A549 (cell line): ENCODE measurements at regions not wholly inside any gene's neighbourhood (a gene's known extent, or its start where the extent isn't known, plus 50 kb on each side); places are given as distances from the start of the nearest gene placed in this dataset.

Experiments used
- CBX2 ChIP-seq: fragments of 200-600 bp; sonication (generic); IDR thresholded peaks from 2 replicates; pipeline ENCODE4 v1.6.1; 2016; ENCODE audit warnings: low read depth, mild to moderate bottlenecking, borderline replicate concordance
- CEBPB ChIP-seq, 2 experiments: fragments of >200 bp in 1 of 2; sonication (Bioruptor Twin) in 1 of 2; formaldehyde crosslinking in 1 of 2; IDR thresholded peaks; 2 replicates each; pipeline ENCODE4 v1.6.1; 2012 to 2016
- CTCF ChIP-seq: fragments of >200 bp; sonication (Bioruptor Twin); formaldehyde crosslinking; IDR thresholded peaks from 3 replicates; pipeline ENCODE4 v1.5.1; 2016
- EP300 ChIP-seq, 2 experiments: fragments of >200 bp; sonication (Bioruptor Twin); formaldehyde crosslinking; IDR thresholded peaks; 2 replicates in 1 of 2; 3 replicates in 1 of 2; pipeline ENCODE4 v1.6.1; 2016 to 2017
- FOXS1 ChIP-seq: fragments of 250-450 bp; sonication (Bioruptor Pico); IDR thresholded peaks from 2 replicates; pipeline ENCODE4 v1.5.0; 2020; ENCODE audit warnings: mild to moderate bottlenecking, moderate library complexity
- JUN ChIP-seq, 2 experiments: fragments of >200 bp; sonication (Bioruptor Twin); formaldehyde crosslinking; IDR thresholded peaks; 2 replicates in 1 of 2; 3 replicates in 1 of 2; pipeline ENCODE4 v1.6.1; 2016 to 2017
- KDM1A ChIP-seq: fragments of 200-600 bp; sonication (generic); IDR thresholded peaks from 2 replicates; pipeline ENCODE4 v1.6.1; 2016; ENCODE audit warnings: low read depth, mild to moderate bottlenecking
- MYC ChIP-seq: IDR thresholded peaks from 2 replicates; pipeline ENCODE4 v1.6.1; 2012; ENCODE audit warnings: mild to moderate bottlenecking, inconsistent platforms, low read length, improper control_type of control experiment, borderline replicate concordance
- POLR2A ChIP-seq: IDR thresholded peaks from 2 replicates; pipeline ENCODE4 v1.6.1; 2012; ENCODE audit warnings: mild to moderate bottlenecking, low read length
- POLR2AphosphoS2 ChIP-seq: conservative IDR thresholded peaks from 2 replicates; pipeline ENCODE4 v1.6.1; 2012; ENCODE audit warnings: low read length, improper control_type of control experiment, inconsistent platforms
- RAD21 ChIP-seq, 2 experiments: fragments of >200 bp in 1 of 2; sonication (Bioruptor Twin) in 1 of 2; formaldehyde crosslinking in 1 of 2; IDR thresholded peaks in 1 of 2; conservative IDR thresholded peaks in 1 of 2; 2 replicates in 1 of 2; 3 replicates in 1 of 2; pipeline ENCODE4 v1.6.1; 2012 to 2018; ENCODE audit warnings: inconsistent platforms in 1 of 2
- ZC3H11A ChIP-seq: fragments of 450-650 bp; IDR thresholded peaks from 2 replicates; pipeline ENCODE4 v1.6.1; 2014; ENCODE audit warnings: antibody characterized with exemption, mild to moderate bottlenecking
- TF ChIP-seq, protein P1 (sequence below): fragments of 200-600 bp; sonication (generic); IDR thresholded peaks from 2 replicates; pipeline ENCODE4 v1.6.1; 2016; ENCODE audit warnings: antibody characterized with exemption, mild to moderate bottlenecking, moderate library complexity
- TF ChIP-seq, protein P2 (sequence below): IDR thresholded peaks from 2 replicates; pipeline ENCODE4 v1.6.1; 2012

DNA sequence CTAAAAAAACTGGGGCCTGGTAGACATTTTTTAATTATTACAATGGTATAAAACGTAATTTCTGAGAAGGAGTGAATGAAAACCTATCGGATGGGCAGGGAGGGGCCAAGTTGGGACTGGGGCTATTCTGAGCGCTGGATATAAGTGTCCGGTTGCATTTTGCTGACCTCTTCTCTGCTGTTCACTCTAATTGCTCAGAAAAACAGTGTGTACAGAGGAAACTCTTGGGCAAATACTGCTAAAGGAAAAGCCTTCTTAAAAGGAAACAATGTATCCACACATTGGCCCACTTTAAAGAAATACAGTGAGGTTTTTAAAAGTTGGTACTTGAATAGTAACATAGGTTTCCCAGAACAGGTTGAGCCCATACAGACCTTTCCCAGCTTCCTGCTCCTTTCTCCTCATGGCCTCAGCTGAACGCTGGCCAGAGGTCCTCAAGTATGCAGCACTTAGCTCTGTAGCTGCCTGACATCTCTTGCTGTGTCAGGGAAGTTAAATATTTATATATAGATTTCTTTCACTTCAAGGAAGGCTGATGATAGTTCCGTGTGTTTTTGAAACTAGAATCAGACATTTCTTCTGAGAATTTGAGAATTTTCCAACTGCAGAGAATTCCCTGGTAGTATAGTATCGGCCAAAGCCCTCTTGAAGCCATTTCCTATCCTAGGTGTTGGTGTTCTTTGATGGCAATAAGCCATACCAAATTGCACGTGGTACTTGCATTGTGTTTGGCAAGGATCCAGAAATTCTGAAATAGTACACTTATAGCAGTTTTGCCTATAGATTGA lies 97.1 kb upstream of the SLC4A4 start:
- TF ChIP-seq CTCF = no peak
- TF ChIP-seq JUN (IDR thresholded peaks at IDR 0.05) = no peak
- no peak for TF ChIP-seq POLR2A
- no peak for TF ChIP-seq CEBPB (IDR thresholded peaks at IDR 0.05)
- no peak for TF ChIP-seq ZC3H11A
- no peak for TF ChIP-seq CBX2
- TF ChIP-seq KDM1A = no peak
- TF ChIP-seq, protein P1, sequence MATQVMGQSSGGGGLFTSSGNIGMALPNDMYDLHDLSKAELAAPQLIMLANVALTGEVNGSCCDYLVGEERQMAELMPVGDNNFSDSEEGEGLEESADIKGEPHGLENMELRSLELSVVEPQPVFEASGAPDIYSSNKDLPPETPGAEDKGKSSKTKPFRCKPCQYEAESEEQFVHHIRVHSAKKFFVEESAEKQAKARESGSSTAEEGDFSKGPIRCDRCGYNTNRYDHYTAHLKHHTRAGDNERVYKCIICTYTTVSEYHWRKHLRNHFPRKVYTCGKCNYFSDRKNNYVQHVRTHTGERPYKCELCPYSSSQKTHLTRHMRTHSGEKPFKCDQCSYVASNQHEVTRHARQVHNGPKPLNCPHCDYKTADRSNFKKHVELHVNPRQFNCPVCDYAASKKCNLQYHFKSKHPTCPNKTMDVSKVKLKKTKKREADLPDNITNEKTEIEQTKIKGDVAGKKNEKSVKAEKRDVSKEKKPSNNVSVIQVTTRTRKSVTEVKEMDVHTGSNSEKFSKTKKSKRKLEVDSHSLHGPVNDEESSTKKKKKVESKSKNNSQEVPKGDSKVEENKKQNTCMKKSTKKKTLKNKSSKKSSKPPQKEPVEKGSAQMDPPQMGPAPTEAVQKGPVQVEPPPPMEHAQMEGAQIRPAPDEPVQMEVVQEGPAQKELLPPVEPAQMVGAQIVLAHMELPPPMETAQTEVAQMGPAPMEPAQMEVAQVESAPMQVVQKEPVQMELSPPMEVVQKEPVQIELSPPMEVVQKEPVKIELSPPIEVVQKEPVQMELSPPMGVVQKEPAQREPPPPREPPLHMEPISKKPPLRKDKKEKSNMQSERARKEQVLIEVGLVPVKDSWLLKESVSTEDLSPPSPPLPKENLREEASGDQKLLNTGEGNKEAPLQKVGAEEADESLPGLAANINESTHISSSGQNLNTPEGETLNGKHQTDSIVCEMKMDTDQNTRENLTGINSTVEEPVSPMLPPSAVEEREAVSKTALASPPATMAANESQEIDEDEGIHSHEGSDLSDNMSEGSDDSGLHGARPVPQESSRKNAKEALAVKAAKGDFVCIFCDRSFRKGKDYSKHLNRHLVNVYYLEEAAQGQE = no peak
- TF ChIP-seq FOXS1 (CRISPR knock-in tag) = no peak
- no peak for TF ChIP-seq POLR2AphosphoS2
- no peak for TF ChIP-seq RAD21 (conservative IDR thresholded peaks at IDR 0.05 in 1 of 2, IDR thresholded peaks at IDR 0.05 in 1 of 2)
- TF ChIP-seq EP300 (IDR thresholded peaks at IDR 0.05) = no peak
- TF ChIP-seq, protein P2, sequence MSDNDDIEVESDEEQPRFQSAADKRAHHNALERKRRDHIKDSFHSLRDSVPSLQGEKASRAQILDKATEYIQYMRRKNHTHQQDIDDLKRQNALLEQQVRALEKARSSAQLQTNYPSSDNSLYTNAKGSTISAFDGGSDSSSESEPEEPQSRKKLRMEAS = no peak
- no peak for TF ChIP-seq MYC
